IPS-18a (cell line): ENCODE measurements at regions not wholly inside any gene's neighbourhood (a gene's known extent, or its start where the extent isn't known, plus 50 kb on each side); places are given as distances from the start of the nearest gene placed in this dataset.

Experiments used
- H3K27ac ChIP-seq: one replicate; pipeline ENCODE4 v1.5.1; 2013; ENCODE audit warnings: low read length
- H3K27me3 ChIP-seq: one replicate; pipeline ENCODE4 v1.6.1; 2013; ENCODE audit warnings: mild to moderate bottlenecking, low read length; ENCODE audit not compliant: control insufficient read depth, insufficient read depth
- H3K36me3 ChIP-seq: one replicate; pipeline ENCODE4 v1.6.1; 2013; ENCODE audit warnings: low read depth, low read length; ENCODE audit not compliant: control insufficient read depth
- H3K4me1 ChIP-seq: one replicate; pipeline ENCODE4 v1.6.1; 2013; ENCODE audit warnings: low read depth, low read length; ENCODE audit not compliant: control insufficient read depth
- H3K4me3 ChIP-seq: one replicate; pipeline ENCODE4 v1.5.1; 2013; ENCODE audit warnings: low read length
- H3K9ac ChIP-seq: one replicate; pipeline ENCODE4 v1.6.1; 2013; ENCODE audit warnings: mild to moderate bottlenecking, low read length, moderate library complexity
- H3K9me3 ChIP-seq: one replicate; pipeline ENCODE4 v1.6.1; 2013; ENCODE audit warnings: low read depth, low read length; ENCODE audit not compliant: control insufficient read depth

GRCh38 chr2:7665880-7666279, 748.7 kb downstream of the RNF144A start:
- Histone ChIP-seq H3K9me3 (no peaks in the 10 kb centered on the region), H3K4me3 (no peak overlapping the region), H3K36me3 (no peaks in the 10 kb centered on the region), H3K27ac (no peak overlapping the region), H3K9ac (no peak overlapping the region), H3K27me3 (no peaks in the 10 kb centered on the region), H3K4me1 (no peaks in the 10 kb centered on the region)

- Histone ChIP-seq H3K4me1 (no peaks in the 10 kb centered on the region), H3K27me3 (no peaks in the 10 kb centered on the region), H3K4me3 (no peak overlapping the region), H3K9me3 (no peaks in the 10 kb centered on the region), H3K9ac (no peak overlapping the region), H3K36me3 (no peaks in the 10 kb centered on the region), H3K27ac (no peak overlapping the region)
Measured at GRCh38 chr2:7666596-7667259, 749.5 kb downstream of the RNF144A start.

GRCh38 chr2:7667260-7667757, 750.1 kb downstream of the RNF144A start:
- no peak overlapping the region for H3K4me3 ChIP-seq
- no peaks in the 10 kb centered on the region for H3K27me3 ChIP-seq
- H3K36me3 ChIP-seq = no peaks in the 10 kb centered on the region
- no peaks in the 10 kb centered on the region for H3K4me1 ChIP-seq
- H3K9me3 ChIP-seq = no peaks in the 10 kb centered on the region
- no peak overlapping the region for H3K27ac ChIP-seq
- no peak overlapping the region for H3K9ac ChIP-seq

GRCh38 chr2:7670905-7671641, 753.9 kb downstream of the RNF144A start:
- Histone ChIP-seq H3K27me3 (no peaks in the 10 kb centered on the region), H3K9me3 (no peaks in the 10 kb centered on the region), H3K9ac (no peak overlapping the region), H3K4me1 (no peaks in the 10 kb centered on the region), H3K27ac (no peak overlapping the region), H3K4me3 (no peak overlapping the region), H3K36me3 (no peaks in the 10 kb centered on the region)

- H3K9ac ChIP-seq = no peak overlapping the region
- no peaks in the 10 kb centered on the region for H3K27me3 ChIP-seq
- no peaks in the 10 kb centered on the region for H3K9me3 ChIP-seq
- no peak overlapping the region for H3K4me3 ChIP-seq
- H3K36me3 ChIP-seq = no peaks in the 10 kb centered on the region
- no peaks in the 10 kb centered on the region for H3K4me1 ChIP-seq
- no peak overlapping the region for H3K27ac ChIP-seq
Measured at GRCh38 chr2:7672027-7672684, 754.9 kb downstream of the RNF144A start.

- H3K9ac ChIP-seq = no peak overlapping the region
- no peaks in the 10 kb centered on the region for H3K27me3 ChIP-seq
- H3K4me3 ChIP-seq = no peak overlapping the region
- H3K4me1 ChIP-seq = no peaks in the 10 kb centered on the region
- H3K36me3 ChIP-seq = no peaks in the 10 kb centered on the region
- no peaks in the 10 kb centered on the region for H3K9me3 ChIP-seq
- H3K27ac ChIP-seq = no peak overlapping the region
Measured at GRCh38 chr2:7672685-7673071, 755.5 kb downstream of the RNF144A start.

- no peaks in the 10 kb centered on the region for H3K9me3 ChIP-seq
- no peaks in the 10 kb centered on the region for H3K27me3 ChIP-seq
- H3K4me3 ChIP-seq = no peak overlapping the region
- no peak overlapping the region for H3K27ac ChIP-seq
- H3K36me3 ChIP-seq = no peaks in the 10 kb centered on the region
- H3K9ac ChIP-seq = no peak overlapping the region
- no peaks in the 10 kb centered on the region for H3K4me1 ChIP-seq
Measured at GRCh38 chr2:7673101-7673500, 755.9 kb downstream of the RNF144A start.

GRCh38 chr2:7673853-7674252, 756.6 kb downstream of the RNF144A start:
- Histone ChIP-seq H3K27me3 (no peaks in the 10 kb centered on the region), H3K9ac (no peak overlapping the region), H3K27ac (no peak overlapping the region), H3K4me3 (no peak overlapping the region), H3K36me3 (no peaks in the 10 kb centered on the region), H3K4me1 (no peaks in the 10 kb centered on the region), H3K9me3 (no peaks in the 10 kb centered on the region)

GRCh38 chr2:7674606-7675005, 757.4 kb downstream of the RNF144A start:
- H3K4me3 ChIP-seq = no peak overlapping the region
- H3K36me3 ChIP-seq = no peaks in the 10 kb centered on the region
- H3K9me3 ChIP-seq = no peaks in the 10 kb centered on the region
- H3K27ac ChIP-seq = no peak overlapping the region
- no peak overlapping the region for H3K9ac ChIP-seq
- H3K4me1 ChIP-seq = no peaks in the 10 kb centered on the region
- H3K27me3 ChIP-seq = no peaks in the 10 kb centered on the region

GRCh38 chr2:7676714-7677113, 759.5 kb downstream of the RNF144A start:
- Histone ChIP-seq H3K9me3 (no peaks in the 10 kb centered on the region), H3K9ac (no peak overlapping the region), H3K36me3 (no peaks in the 10 kb centered on the region), H3K27me3 (no peaks in the 10 kb centered on the region), H3K27ac (no peak overlapping the region), H3K4me1 (no peaks in the 10 kb centered on the region), H3K4me3 (no peak overlapping the region)

- no peaks in the 10 kb centered on the region for H3K27me3 ChIP-seq
- no peaks in the 10 kb centered on the region for H3K36me3 ChIP-seq
- no peaks in the 10 kb centered on the region for H3K9me3 ChIP-seq
- H3K4me3 ChIP-seq = no peak overlapping the region
- no peak overlapping the region for H3K27ac ChIP-seq
- no peaks in the 10 kb centered on the region for H3K4me1 ChIP-seq
- no peak overlapping the region for H3K9ac ChIP-seq
Measured at GRCh38 chr2:7681881-7682461, 764.8 kb downstream of the RNF144A start.
